ENCODE measurements at regions not wholly inside any gene's neighbourhood (a gene's known extent, or its start where the extent isn't known, plus 50 kb on each side); places are given as distances from the start of the nearest gene placed in this dataset.

DNA sequence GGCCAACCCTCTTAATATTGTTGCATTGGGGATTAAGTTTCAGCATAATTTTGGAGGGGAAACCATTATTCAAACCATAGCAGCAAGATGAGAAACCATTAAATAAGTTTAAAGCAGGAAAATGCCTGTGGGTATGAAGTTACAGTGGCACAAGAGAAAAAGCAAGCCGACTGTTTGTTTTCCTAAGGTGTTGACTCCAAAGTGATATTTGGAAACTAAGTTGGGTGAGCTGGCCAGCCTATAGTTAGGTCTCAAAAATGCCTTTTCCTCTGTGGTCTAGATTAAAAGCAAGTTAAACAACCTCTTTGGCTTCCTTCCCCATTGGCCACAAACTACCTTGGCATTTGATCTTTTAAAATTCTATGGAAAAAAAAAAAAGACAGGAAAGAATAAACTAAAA lies 419.8 kb upstream of the AZI2 start:
- in situ Hi-C loops (cut with MboI; ENCODE audit: low sequenced_read_pairs, unreplicated experiment), result no loop called here
- TF ChIP-seq, protein P1, sequence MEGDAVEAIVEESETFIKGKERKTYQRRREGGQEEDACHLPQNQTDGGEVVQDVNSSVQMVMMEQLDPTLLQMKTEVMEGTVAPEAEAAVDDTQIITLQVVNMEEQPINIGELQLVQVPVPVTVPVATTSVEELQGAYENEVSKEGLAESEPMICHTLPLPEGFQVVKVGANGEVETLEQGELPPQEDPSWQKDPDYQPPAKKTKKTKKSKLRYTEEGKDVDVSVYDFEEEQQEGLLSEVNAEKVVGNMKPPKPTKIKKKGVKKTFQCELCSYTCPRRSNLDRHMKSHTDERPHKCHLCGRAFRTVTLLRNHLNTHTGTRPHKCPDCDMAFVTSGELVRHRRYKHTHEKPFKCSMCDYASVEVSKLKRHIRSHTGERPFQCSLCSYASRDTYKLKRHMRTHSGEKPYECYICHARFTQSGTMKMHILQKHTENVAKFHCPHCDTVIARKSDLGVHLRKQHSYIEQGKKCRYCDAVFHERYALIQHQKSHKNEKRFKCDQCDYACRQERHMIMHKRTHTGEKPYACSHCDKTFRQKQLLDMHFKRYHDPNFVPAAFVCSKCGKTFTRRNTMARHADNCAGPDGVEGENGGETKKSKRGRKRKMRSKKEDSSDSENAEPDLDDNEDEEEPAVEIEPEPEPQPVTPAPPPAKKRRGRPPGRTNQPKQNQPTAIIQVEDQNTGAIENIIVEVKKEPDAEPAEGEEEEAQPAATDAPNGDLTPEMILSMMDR (IDR thresholded peaks at IDR 0.05; ENCODE audit: borderline replicate concordance, control extremely low read depth, extremely low read depth, insufficient read depth, missing control alignments), result no peak
- no peak for DNase-seq (ENCODE audit: low spot score)

DNA sequence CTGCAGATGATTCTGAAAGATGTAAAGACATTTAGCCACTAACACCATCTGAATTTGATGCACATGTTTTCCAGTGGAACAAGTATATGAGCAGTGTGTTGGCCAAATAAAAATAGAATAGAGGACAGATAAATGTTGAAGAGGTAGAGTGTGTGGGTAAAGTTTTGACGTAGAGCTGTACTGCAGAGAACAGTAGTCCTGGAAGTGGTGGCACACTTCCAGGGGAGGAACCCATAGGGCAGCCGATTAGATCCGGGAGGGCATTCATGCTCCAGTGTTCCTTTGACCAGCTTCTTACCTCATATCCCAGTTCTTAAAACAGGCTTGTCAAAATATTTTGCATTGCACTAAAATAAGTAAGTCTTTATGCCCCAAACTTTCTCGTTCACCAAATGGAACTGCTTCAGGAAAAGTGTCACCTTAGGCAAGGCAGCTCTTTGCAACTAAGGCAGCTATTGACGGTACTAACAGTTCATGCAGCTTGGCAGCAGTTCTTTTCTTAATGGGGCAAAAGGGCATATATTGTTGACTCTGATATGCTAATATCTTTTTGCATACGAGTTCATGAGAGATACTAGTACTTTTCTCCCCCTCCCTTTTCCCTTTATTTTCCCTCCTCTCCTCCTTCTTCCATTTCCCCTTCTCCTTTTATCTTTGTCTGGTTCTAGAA lies 429.3 kb upstream of the AZI2 start:
- TF ChIP-seq, protein P1 (IDR thresholded peaks at IDR 0.05; ENCODE audit: borderline replicate concordance, control extremely low read depth, extremely low read depth, insufficient read depth, missing control alignments), result no peak
- DNase-seq (ENCODE audit: low spot score), result no peak
- in situ Hi-C loops (cut with MboI; ENCODE audit: low sequenced_read_pairs, unreplicated experiment), result no loop called here

GRCh38 chr3:28780480-28780879 lies 431.9 kb upstream of the AZI2 start:
- in situ Hi-C loops (cut with MboI; ENCODE audit: low sequenced_read_pairs, unreplicated experiment), result no loop called here
- TF ChIP-seq, protein P1 (IDR thresholded peaks at IDR 0.05; ENCODE audit: borderline replicate concordance, control extremely low read depth, extremely low read depth, insufficient read depth, missing control alignments), result no peak

GRCh38 chr3:28781053-28781452 lies 432.4 kb upstream of the AZI2 start:
- TF ChIP-seq, protein P1 (IDR thresholded peaks at IDR 0.05; ENCODE audit: borderline replicate concordance, control extremely low read depth, extremely low read depth, insufficient read depth, missing control alignments), result no peak
- in situ Hi-C loops (cut with MboI; ENCODE audit: low sequenced_read_pairs, unreplicated experiment), result no loop called here
- no peak for DNase-seq (ENCODE audit: low spot score)

More at GRCh38 chr3:28780480-28780879, 431.9 kb upstream of the AZI2 start:
- DNase-seq (ENCODE audit: low spot score), result no peak

GRCh38 chr3:28786446-28786845 lies 437.8 kb upstream of the AZI2 start:
- TF ChIP-seq, protein P1 (IDR thresholded peaks at IDR 0.05; ENCODE audit: borderline replicate concordance, control extremely low read depth, extremely low read depth, insufficient read depth, missing control alignments), result no peak
- in situ Hi-C loops (cut with MboI; ENCODE audit: low sequenced_read_pairs, unreplicated experiment), result no loop called here
- DNase-seq (ENCODE audit: low spot score), result no peak

GRCh38 chr3:28788571-28788970 lies 439.9 kb upstream of the AZI2 start:
- TF ChIP-seq, protein P1 (IDR thresholded peaks at IDR 0.05; ENCODE audit: borderline replicate concordance, control extremely low read depth, extremely low read depth, insufficient read depth, missing control alignments), result no peak
- no peak for DNase-seq (ENCODE audit: low spot score)
- in situ Hi-C loops (cut with MboI; ENCODE audit: low sequenced_read_pairs, unreplicated experiment), result no loop called here
